Esophagus muscularis mucosa (tissue), 4 donors: ENCODE measurements at regions not wholly inside any gene's neighbourhood (a gene's known extent, or its start where the extent isn't known, plus 50 kb on each side); places are given as distances from the start of the nearest gene placed in this dataset.

Experiments used
- CTCF ChIP-seq, 3 experiments: fragments of 200-600 bp in 2 of 3; fragments of 450-650 bp in 1 of 3; sonication (generic) in 2 of 3; IDR thresholded peaks; one replicate each; pipeline ENCODE4 v1.5.1; 2017 to 2019; ENCODE audit warnings: antibody characterized with exemption in 3 of 3, mild to moderate bottlenecking in 2 of 3, moderate library complexity in 1 of 3
- EP300 ChIP-seq: sonication (generic); formaldehyde crosslinking; IDR thresholded peaks from one replicate; pipeline ENCODE4 v1.6.1; 2017; ENCODE audit warnings: antibody characterized with exemption
- POLR2A ChIP-seq: fragments of 450-650 bp; IDR thresholded peaks from one replicate; pipeline ENCODE4 v1.6.1; 2017; ENCODE audit warnings: antibody characterized with exemption, moderate library complexity, mild to moderate bottlenecking, low read depth
- POLR2AphosphoS5 ChIP-seq, 2 donors: sonication (generic); formaldehyde crosslinking; IDR thresholded peaks; one replicate each; pipeline ENCODE4 v1.6.1; 2017; ENCODE audit warnings: antibody characterized with exemption in 2 of 2

- no peak for TF ChIP-seq CTCF (IDR thresholded peaks at IDR 0.05)
- TF ChIP-seq POLR2A: no peak
- no peak for TF ChIP-seq POLR2AphosphoS5 (IDR thresholded peaks at IDR 0.05)
- TF ChIP-seq EP300: no peak
These were observed 97.6 kb downstream of the OGFRL1 start for GRCh38 chr6:71386215-71386614.
